PFSK-1 (cell line): ENCODE measurements at regions not wholly inside any gene's neighbourhood (a gene's known extent, or its start where the extent isn't known, plus 50 kb on each side); places are given as distances from the start of the nearest gene placed in this dataset.

ENCODE experiments used
- POLR2AphosphoS5 ChIP-seq: IDR thresholded peaks from 2 replicates; pipeline ENCODE4 v1.6.1; 2012; ENCODE audit warnings: low read depth, mild to moderate bottlenecking, control low read depth, low read length, moderate library complexity
- SIN3A ChIP-seq: IDR thresholded peaks from 2 replicates; pipeline ENCODE4 v1.6.1; 2012; ENCODE audit warnings: mild to moderate bottlenecking, low read length, moderate library complexity, borderline replicate concordance; ENCODE audit not compliant: insufficient read depth

- TF ChIP-seq SIN3A (no peak), POLR2AphosphoS5 (no peak)
Measured at GRCh38 chr4:28277931-28278330, 1417.3 kb downstream of the STIM2 start.
